GM23338 (cell line): ENCODE measurements at regions not wholly inside any gene's neighbourhood (a gene's known extent, or its start where the extent isn't known, plus 50 kb on each side); places are given as distances from the start of the nearest gene placed in this dataset.

ENCODE experiments used
- ATAC-seq: fragments of 200-7000 bp; cut with Tn5 transposase; 3 replicates; pipeline ENCODE4 v1.9.1; 2020
- DNase-seq: peaks from one replicate; pipeline ENCODE4 v3.0.0-alpha.2; 2015; ENCODE audit warnings: low spot score
- H2AFZ ChIP-seq: fragments of 200-600 bp; sonication (generic); 2 replicates; pipeline ENCODE4 v1.8.0; 2016; ENCODE audit warnings: antibody characterized with exemption, mild to moderate bottlenecking, moderate library complexity
- H3F3A ChIP-seq: fragments of 200-600 bp; sonication (generic); replicated peaks from 2 replicates; pipeline ENCODE4 v1.8.0; 2017; ENCODE audit warnings: antibody characterized with exemption, mixed run types, low read depth
- H3K27ac ChIP-seq: fragments of 200-600 bp; sonication (generic); 2 replicates; pipeline ENCODE4 v1.6.1; 2016; ENCODE audit warnings: low read depth
- H3K27me3 ChIP-seq: fragments of 200-600 bp; sonication (generic); 2 replicates; pipeline ENCODE4 v1.8.0; 2016; ENCODE audit warnings: mild to moderate bottlenecking, mixed run types, moderate library complexity; ENCODE audit not compliant: insufficient read depth
- H3K36me3 ChIP-seq: fragments of 200-600 bp; sonication (generic); 2 replicates; pipeline ENCODE4 v1.8.0; 2016; ENCODE audit warnings: mild to moderate bottlenecking; ENCODE audit not compliant: insufficient read depth
- H3K4me1 ChIP-seq: fragments of 200-600 bp; sonication (generic); 2 replicates; pipeline ENCODE4 v1.8.0; 2016; ENCODE audit warnings: mild to moderate bottlenecking, moderate library complexity; ENCODE audit not compliant: insufficient read depth
- H3K4me2 ChIP-seq: fragments of 200-600 bp; sonication (generic); 2 replicates; pipeline ENCODE4 v1.7.1; 2017; ENCODE audit warnings: mixed run types
- H3K4me3 ChIP-seq: fragments of 200-600 bp; sonication (generic); 2 replicates; pipeline ENCODE4 v1.6.1; 2016; ENCODE audit warnings: mixed run types
- H3K79me2 ChIP-seq: fragments of 200-600 bp; sonication (generic); replicated peaks from 2 replicates; pipeline ENCODE4 v1.8.0; 2017; ENCODE audit warnings: mild to moderate bottlenecking; ENCODE audit not compliant: insufficient read depth
- H3K9me2 ChIP-seq: fragments of 200-600 bp; sonication (generic); 2 replicates; pipeline ENCODE4 v1.8.0; 2017; ENCODE audit not compliant: insufficient read depth
- H4K20me1 ChIP-seq: fragments of 200-600 bp; sonication (generic); replicated peaks from 2 replicates; pipeline ENCODE4 v1.8.0; 2017; ENCODE audit warnings: mild to moderate bottlenecking; ENCODE audit not compliant: insufficient read depth
- H3K27ac Mint-ChIP-seq: 2 replicates; pipeline ENCODE4 v1.8.0; 2020; ENCODE audit warnings: inconsistent platforms, mild to moderate bottlenecking, moderate library complexity, mixed read lengths
- H3K27me3 Mint-ChIP-seq: 3 replicates; pipeline ENCODE4 v1.8.0; 2022; ENCODE audit warnings: low read depth, mild to moderate bottlenecking, moderate library complexity, mixed read lengths, inconsistent platforms; ENCODE audit not compliant: insufficient read depth, poor library complexity
- H3K36me3 Mint-ChIP-seq: 3 replicates; pipeline ENCODE4 v1.8.0; 2021; ENCODE audit warnings: low read depth, mild to moderate bottlenecking, inconsistent platforms, moderate library complexity, mixed read lengths
- H3K4me1 Mint-ChIP-seq: 3 replicates; pipeline ENCODE4 v1.8.0; 2020; ENCODE audit warnings: mild to moderate bottlenecking, inconsistent platforms, mixed read lengths
- H3K4me3 Mint-ChIP-seq: 3 replicates; pipeline ENCODE4 v1.8.0; 2021; ENCODE audit warnings: moderate library complexity, mild to moderate bottlenecking, inconsistent platforms, mixed read lengths
- H3K9me3 Mint-ChIP-seq: 3 replicates; pipeline ENCODE4 v1.8.0; 2020; ENCODE audit warnings: moderate library complexity, mild to moderate bottlenecking, inconsistent platforms, mixed read lengths
- CREB1 ChIP-seq: fragments of 250-450 bp; sonication (Bioruptor Pico); IDR thresholded peaks from 2 replicates; pipeline ENCODE4 v1.5.0; 2020; ENCODE audit warnings: low read depth, mild to moderate bottlenecking, moderate library complexity
- CTCF ChIP-seq, 2 experiments: fragments of 200-600 bp in 1 of 2; sonication (generic) in 1 of 2; conservative IDR thresholded peaks; 2 replicates each; pipeline versions ENCODE4 v1.5.1 to v1.6.1; 2016 to 2017; ENCODE audit warnings: antibody characterized with exemption in 2 of 2, low read depth in 2 of 2, mild to moderate bottlenecking in 2 of 2, moderate library complexity in 1 of 2
- EZH2 ChIP-seq: fragments of 200-600 bp; sonication (generic); IDR thresholded peaks from one replicate; pipeline ENCODE4 v1.8.0; 2017; ENCODE audit warnings: antibody characterized with exemption, mild to moderate bottlenecking, low read depth; ENCODE audit not compliant: unreplicated experiment
- NANOG ChIP-seq: IDR thresholded peaks from 2 replicates; pipeline ENCODE4 v1.6.1; 2016; ENCODE audit warnings: antibody characterized with exemption, borderline replicate concordance
- POLR2AphosphoS5 ChIP-seq: IDR thresholded peaks from 2 replicates; pipeline ENCODE4 v1.6.1; 2016; ENCODE audit warnings: antibody characterized with exemption, low read depth
- REST ChIP-seq: IDR thresholded peaks from one replicate; pipeline ENCODE4 v1.6.1; 2018; ENCODE audit warnings: antibody characterized with exemption; ENCODE audit not compliant: unreplicated experiment
- STAT1 ChIP-seq: IDR thresholded peaks from one replicate; pipeline ENCODE4 v1.6.1; 2016; ENCODE audit warnings: antibody characterized with exemption; ENCODE audit not compliant: unreplicated experiment
- ZNF331 ChIP-seq: fragments of 250-450 bp; sonication (Bioruptor Pico); IDR thresholded peaks from 2 replicates; pipeline ENCODE4 v1.5.0; 2020; ENCODE audit warnings: low read depth, mild to moderate bottlenecking, moderate library complexity
- ZNF462 ChIP-seq: fragments of 250-450 bp; sonication (Bioruptor Pico); IDR thresholded peaks from 2 replicates; pipeline ENCODE4 v1.5.0; 2020; ENCODE audit warnings: mild to moderate bottlenecking, moderate library complexity

- Histone ChIP-seq H3K9me2 (no peaks in the 10 kb centered on the region), H3K79me2 (no peaks in the 10 kb centered on the region), H3K4me1 (peaks cover 6% of the 10 kb centered on the region), H3K36me3 (no peaks in the 10 kb centered on the region), H3F3A (no peaks in the 10 kb centered on the region), H3K27ac (no peak overlapping the region), H3K4me2 (no peak overlapping the region), H3K4me3 (no peak overlapping the region), H3K27me3 (no peaks in the 10 kb centered on the region), H4K20me1 (no peaks in the 10 kb centered on the region), H2AFZ (peak overlapping the region; percentile 78)
- H3K9me3 Mint-ChIP-seq = no peaks in the 10 kb centered on the region
- peak; percentile 95 for ATAC-seq
- H3K36me3 Mint-ChIP-seq = no peaks in the 10 kb centered on the region
- H3K27me3 Mint-ChIP-seq = no peaks in the 10 kb centered on the region
- H3K4me1 Mint-ChIP-seq = peaks cover 12% of the 10 kb centered on the region
- DNase-seq = peak; percentile 36
- TF ChIP-seq CTCF (conservative IDR thresholded peaks at IDR 0.05; ENCODE audit: low read depth in 2 of 2) = 0 out of 4 replicates have a peak, but pooled peaks of 1 of the 2 experiments have one; percentile 2
- TF ChIP-seq POLR2AphosphoS5 = no peak
- H3K27ac Mint-ChIP-seq = peak overlapping the region; percentile 35; the same call in 1 of the 2 replicates
- no peak overlapping the region for H3K4me3 Mint-ChIP-seq
These were observed 103.1 kb upstream of the PARD3 start for GRCh38 chr10:34918060-34918775.

GRCh38 chr10:34916314-34916713, 101.2 kb upstream of the PARD3 start:
- H3K27ac Mint-ChIP-seq = no peak overlapping the region
- Histone ChIP-seq H3K27ac (no peak overlapping the region), H3K36me3 (no peaks in the 10 kb centered on the region), H3F3A (no peaks in the 10 kb centered on the region), H3K4me1 (peaks cover 6% of the 10 kb centered on the region), H3K4me3 (no peak overlapping the region), H3K27me3 (no peaks in the 10 kb centered on the region), H3K9me2 (no peaks in the 10 kb centered on the region), H2AFZ (peak overlapping the region; percentile 48; the same call in 1 of the 2 replicates), H3K79me2 (no peaks in the 10 kb centered on the region), H4K20me1 (no peaks in the 10 kb centered on the region), H3K4me2 (no peak overlapping the region)
- no peak for DNase-seq
- no peaks in the 10 kb centered on the region for H3K9me3 Mint-ChIP-seq
- H3K27me3 Mint-ChIP-seq = no peaks in the 10 kb centered on the region
- H3K4me3 Mint-ChIP-seq = no peak overlapping the region
- peaks cover 12% of the 10 kb centered on the region for H3K4me1 Mint-ChIP-seq
- no peak for ATAC-seq
- no peaks in the 10 kb centered on the region for H3K36me3 Mint-ChIP-seq
- TF ChIP-seq ZNF462 (CRISPR knock-in tag) (no peak), STAT1 (no peak), REST (no peak), NANOG (no peak), CREB1 (no peak), ZNF331 (CRISPR knock-in tag) (no peak), EZH2 (no peak)
